PC-3 (cell line): ENCODE measurements at regions not wholly inside any gene's neighbourhood (a gene's known extent, or its start where the extent isn't known, plus 50 kb on each side); places are given as distances from the start of the nearest gene placed in this dataset.
A peak's percentile ranks its signal among the peaks of the same experiment; 100 is the strongest.

Source experiments
- ATAC-seq: fragments of 200-7000 bp; cut with Tn5 transposase; 2 replicates; pipeline ENCODE4 v1.9.1; 2020; ENCODE audit warnings: mild to moderate bottlenecking, moderate library complexity
- BruUV-seq: library from RNA; stranded (reverse); fragments of 400-500 nt; replicated peaks from 2 replicates; lab custom pipeline; 2021; lab: Mats Ljungman, UMichigan
- CTCF ChIA-PET: fragments of 300-600 bp; sonication (Branson Sonifier 250); formaldehyde crosslinking; loops from one replicate; lab custom pipeline; 2022; ENCODE audit warnings: antibody characterized with exemption; lab: Charles Lee
- POLR2A ChIA-PET: fragments of 300-600 bp; sonication (Branson Sonifier 250); formaldehyde crosslinking; loops from one replicate; lab custom pipeline; 2022; ENCODE audit warnings: antibody characterized with exemption; ENCODE audit not compliant: unreplicated experiment; lab: Charles Lee
- DNase-seq: peaks from one replicate; pipeline ENCODE4 v3.0.0-alpha.2; 2015
- H2AFZ ChIP-seq: fragments of 300-600 bp; sonication (generic); 2 replicates; pipeline ENCODE4 v1.6.0; 2016; ENCODE audit warnings: antibody characterized with exemption, low read length
- H3F3A ChIP-seq: fragments of 300-600 bp; sonication (generic); one replicate; pipeline ENCODE4 v1.6.0; 2017; ENCODE audit warnings: antibody characterized with exemption, low read length, control low read depth, mild to moderate bottlenecking; ENCODE audit not compliant: unreplicated experiment
- H3K27ac ChIP-seq: fragments of 300-600 bp; sonication (generic); 2 replicates; pipeline ENCODE4 v1.5.1; 2016; ENCODE audit warnings: mild to moderate bottlenecking, low read length
- H3K27me3 ChIP-seq: fragments of 300-600 bp; sonication (generic); 2 replicates; pipeline ENCODE4 v1.6.1; 2016; ENCODE audit warnings: low read length, mixed read lengths
- H3K36me3 ChIP-seq: fragments of 300-600 bp; sonication (generic); 2 replicates; pipeline ENCODE4 v1.6.1; 2016; ENCODE audit warnings: low read depth, mixed run types, low read length, mixed read lengths
- H3K4me1 ChIP-seq: fragments of 300-600 bp; sonication (generic); 2 replicates; pipeline ENCODE4 v1.5.1; 2016; ENCODE audit warnings: low read length; ENCODE audit not compliant: insufficient read depth
- H3K4me2 ChIP-seq: fragments of 300-600 bp; sonication (generic); 2 replicates; pipeline ENCODE4 v1.6.0; 2016; ENCODE audit warnings: low read length
- H3K4me3 ChIP-seq: fragments of 300-600 bp; sonication (generic); 2 replicates; pipeline ENCODE4 v1.5.1; 2016; ENCODE audit warnings: mild to moderate bottlenecking, low read length, mixed read lengths
- H3K79me2 ChIP-seq: fragments of 300-600 bp; sonication (generic); 2 replicates; pipeline ENCODE4 v1.6.1; 2017; ENCODE audit warnings: low read length, mixed read lengths
- H3K9ac ChIP-seq: fragments of 300-600 bp; sonication (generic); 2 replicates; pipeline ENCODE4 v1.6.0; 2016; ENCODE audit warnings: mild to moderate bottlenecking, low read length
- H3K9me2 ChIP-seq: fragments of 300-600 bp; sonication (generic); replicated peaks from 2 replicates; pipeline ENCODE4 v1.6.1; 2016; ENCODE audit warnings: mixed run types, low read length, mixed read lengths
- H3K9me3 ChIP-seq: fragments of 300-600 bp; sonication (generic); 2 replicates; pipeline ENCODE4 v1.6.1; 2016; ENCODE audit warnings: low read length, mixed read lengths
- H4K20me1 ChIP-seq: fragments of 300-600 bp; sonication (generic); 2 replicates; pipeline ENCODE4 v1.6.1; 2016; ENCODE audit warnings: low read length, mixed read lengths
- EZH2 ChIP-seq: fragments of 300-600 bp; sonication (generic); IDR thresholded peaks from one replicate; pipeline ENCODE4 v1.6.1; 2017; ENCODE audit warnings: antibody characterized with exemption, mild to moderate bottlenecking, low read length; ENCODE audit not compliant: unreplicated experiment
- EZH2phosphoT487 ChIP-seq: fragments of 300-600 bp; sonication (generic); IDR thresholded peaks from 2 replicates; pipeline ENCODE4 v1.6.1; 2018; ENCODE audit warnings: mild to moderate bottlenecking, antibody characterized with exemption, low read length, borderline replicate concordance
- intact Hi-C: fragments of 100-400 bp; cut with micrococcal nuclease; formaldehyde crosslinking; loops from 2 replicates; pipeline ENCODE4 v1.9.0; 2023
- TF ChIP-seq, protein P1 (sequence below): fragments of 300-600 bp; sonication (generic); conservative IDR thresholded peaks from 2 replicates; pipeline ENCODE4 v1.5.1; 2017; ENCODE audit warnings: antibody characterized with exemption, low read depth, mild to moderate bottlenecking, low read length

DNA sequence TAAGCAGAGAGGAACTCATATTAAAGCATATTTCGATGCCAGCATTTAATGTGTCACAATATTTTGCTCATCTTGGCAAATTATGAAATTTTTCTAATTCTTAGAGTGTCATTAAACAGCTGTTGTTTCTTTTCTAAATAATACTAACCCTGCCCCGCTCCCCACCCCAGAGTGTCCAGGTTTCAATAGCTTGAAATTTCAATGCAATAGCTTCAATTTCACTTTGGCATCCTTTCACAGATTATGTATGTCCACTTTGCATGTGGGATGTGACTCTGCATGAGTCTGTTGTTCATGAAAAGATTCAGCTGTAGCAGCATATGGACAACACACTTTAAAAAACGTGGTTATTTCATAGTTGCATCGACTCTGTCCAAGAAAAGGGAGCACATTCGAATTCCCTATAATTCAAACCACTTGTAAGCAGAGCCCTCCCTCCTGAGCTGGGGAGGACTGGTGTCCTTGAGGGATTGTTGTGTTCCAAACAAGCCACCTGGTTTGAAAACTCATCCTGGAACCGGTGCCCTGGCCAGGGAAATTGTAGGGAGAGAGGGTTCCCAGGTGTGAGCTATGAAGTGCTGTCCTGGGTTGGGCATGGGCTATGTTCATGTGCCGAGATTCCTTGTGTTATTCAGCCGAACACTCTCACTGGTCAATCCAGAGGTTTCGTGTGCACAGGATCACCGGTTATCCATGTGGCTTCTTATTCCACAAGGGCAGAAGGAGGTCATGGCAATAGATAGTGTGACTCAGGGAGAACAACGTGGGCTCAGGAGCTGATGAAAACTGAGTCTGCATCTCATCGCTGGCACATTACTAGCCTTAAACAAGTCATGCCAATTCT, 64.6 kb upstream of the CREB5 start:
- Histone ChIP-seq H2AFZ (peak overlapping the region; percentile 40; the same call in 1 of the 2 replicates), H3K9me2 (no peaks in the 10 kb centered on the region), H3K27ac (peak overlapping the region; percentile 80), H3K79me2 (no peaks in the 10 kb centered on the region), H3K9ac (peak overlapping the region; percentile 12), H3K9me3 (no peaks in the 10 kb centered on the region), H3K36me3 (no peaks in the 10 kb centered on the region), H3K27me3 (no peaks in the 10 kb centered on the region), H4K20me1 (no peaks in the 10 kb centered on the region), H3K4me3 (no peak overlapping the region), H3F3A (no peaks in the 10 kb centered on the region), H3K4me2 (peak overlapping the region; percentile 53), H3K4me1 (peaks cover 45% of the 10 kb centered on the region)
- DNase-seq (peak; percentile 76), ATAC-seq (peak; percentile 55)
- no TSS peak for BruUV-seq
- ChIA-PET CTCF (interaction anchor here (0.9 to 1.1 kb wide), 2 partner anchors 16 to 48 kb away, joined by 3 read pairs; no protein-coding TSS in a partner anchor), POLR2A (interaction anchor here (0.5 kb wide), 1 partner anchor 51 kb away, joined by 5 read pairs; no protein-coding TSS in a partner anchor)
- intact Hi-C loops = loop anchor here (1.0 kb wide), 1 partner anchor 11 kb away; no protein-coding TSS in a partner anchor
- TF ChIP-seq EZH2phosphoT487 (no peak), EZH2 (no peak)
- TF ChIP-seq, protein P1, sequence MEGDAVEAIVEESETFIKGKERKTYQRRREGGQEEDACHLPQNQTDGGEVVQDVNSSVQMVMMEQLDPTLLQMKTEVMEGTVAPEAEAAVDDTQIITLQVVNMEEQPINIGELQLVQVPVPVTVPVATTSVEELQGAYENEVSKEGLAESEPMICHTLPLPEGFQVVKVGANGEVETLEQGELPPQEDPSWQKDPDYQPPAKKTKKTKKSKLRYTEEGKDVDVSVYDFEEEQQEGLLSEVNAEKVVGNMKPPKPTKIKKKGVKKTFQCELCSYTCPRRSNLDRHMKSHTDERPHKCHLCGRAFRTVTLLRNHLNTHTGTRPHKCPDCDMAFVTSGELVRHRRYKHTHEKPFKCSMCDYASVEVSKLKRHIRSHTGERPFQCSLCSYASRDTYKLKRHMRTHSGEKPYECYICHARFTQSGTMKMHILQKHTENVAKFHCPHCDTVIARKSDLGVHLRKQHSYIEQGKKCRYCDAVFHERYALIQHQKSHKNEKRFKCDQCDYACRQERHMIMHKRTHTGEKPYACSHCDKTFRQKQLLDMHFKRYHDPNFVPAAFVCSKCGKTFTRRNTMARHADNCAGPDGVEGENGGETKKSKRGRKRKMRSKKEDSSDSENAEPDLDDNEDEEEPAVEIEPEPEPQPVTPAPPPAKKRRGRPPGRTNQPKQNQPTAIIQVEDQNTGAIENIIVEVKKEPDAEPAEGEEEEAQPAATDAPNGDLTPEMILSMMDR = no peak

DNA sequence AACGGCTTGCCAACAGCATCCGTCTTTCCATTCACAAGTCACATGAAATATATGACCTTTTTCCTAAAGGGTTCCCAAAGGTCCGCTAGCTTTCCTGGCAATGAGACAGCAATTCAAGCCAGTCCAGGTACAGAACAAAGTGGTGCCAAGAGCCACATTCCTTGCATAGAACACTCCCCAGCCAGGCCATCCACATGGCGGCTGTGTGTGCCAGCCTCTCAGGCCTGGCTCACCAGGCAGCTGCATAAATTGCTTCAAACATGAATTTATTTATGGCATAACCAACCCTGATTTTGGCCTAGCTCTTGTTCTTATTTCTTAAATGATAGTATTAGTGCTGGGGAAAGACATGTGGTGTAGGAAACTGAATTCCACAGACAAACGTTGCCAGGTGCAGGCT, 63.7 kb upstream of the CREB5 start:
- no peaks in the 10 kb centered on the region for H3F3A ChIP-seq
- no peak overlapping the region for H3K4me3 ChIP-seq
- H3K27ac ChIP-seq = peak overlapping the region; percentile 80
- no TSS peak for BruUV-seq
- no peaks in the 10 kb centered on the region for H3K79me2 ChIP-seq
- H3K9ac ChIP-seq = no peak overlapping the region; the same call in 1 of the 2 replicates
- H3K4me2 ChIP-seq = no peak overlapping the region
- peak; percentile 48 for DNase-seq
- intact Hi-C loops = no loop called here
- H3K27me3 ChIP-seq = no peaks in the 10 kb centered on the region
- peak; percentile 14; the same call in 1 of the 2 replicates for ATAC-seq
- no peaks in the 10 kb centered on the region for H3K9me2 ChIP-seq
- H3K4me1 ChIP-seq = peaks cover 45% of the 10 kb centered on the region
- H4K20me1 ChIP-seq = no peaks in the 10 kb centered on the region
- TF ChIP-seq EZH2phosphoT487 (no peak), EZH2 (no peak)
- TF ChIP-seq, protein P1 = no peak
- ChIA-PET CTCF (interaction anchor here (1.1 kb wide), 1 partner anchor 49 kb away, joined by 3 read pairs; no protein-coding TSS in a partner anchor), POLR2A (no interaction called here)
- H3K36me3 ChIP-seq = no peaks in the 10 kb centered on the region
- no peak overlapping the region for H2AFZ ChIP-seq
- no peaks in the 10 kb centered on the region for H3K9me3 ChIP-seq
